Psoas muscle (tissue), 7 donors: ENCODE measurements at regions not wholly inside any gene's neighbourhood (a gene's known extent, or its start where the extent isn't known, plus 50 kb on each side); places are given as distances from the start of the nearest gene placed in this dataset.

Experiments
- ATAC-seq, 4 donors: fragments of 200-7000 bp; cut with Tn5 transposase; one replicate each; pipeline ENCODE4 v1.9.1; 2020; ENCODE audit warnings: moderate library complexity in 3 of 4, mild to moderate bottlenecking in 2 of 4
- DNase-seq, 2 donors: peaks; one replicate each; pipeline ENCODE4 v3.0.0-alpha.2; 2020
- H3K27ac ChIP-seq: fragments of 200-600 bp; one replicate; pipeline ENCODE4 v1.8.0; 2022
- H3K27me3 ChIP-seq, 3 donors: fragments of 200-600 bp in 1 of 3; one replicate each; pipeline versions ENCODE4 v1.6.1 to v1.8.0; 2013 to 2022; ENCODE audit warnings: low read length in 2 of 3, mild to moderate bottlenecking in 2 of 3, moderate library complexity in 1 of 3; ENCODE audit not compliant: insufficient read depth in 3 of 3
- H3K36me3 ChIP-seq, 2 donors: fragments of 200-600 bp in 1 of 2; one replicate each; pipeline versions ENCODE4 v1.6.1 to v1.8.0; 2013 to 2022; ENCODE audit warnings: low read depth in 1 of 2, mild to moderate bottlenecking in 1 of 2, moderate library complexity in 1 of 2; ENCODE audit not compliant: insufficient read depth in 1 of 2
- H3K4me1 ChIP-seq: fragments of 200-600 bp; one replicate; pipeline ENCODE4 v1.8.0; 2022
- H3K4me3 ChIP-seq: fragments of 200-600 bp; one replicate; pipeline ENCODE4 v1.8.0; 2022; ENCODE audit warnings: mild to moderate bottlenecking
- H3K9me3 ChIP-seq: fragments of 200-600 bp; one replicate; pipeline ENCODE4 v1.8.0; 2022
- WGBS, 3 donors: extraction: QIAGEN DNeasy Blood & Tissue Kit; methylation state at CpG; one replicate each; pipeline versions ENCODE4 v1.1.6 to v1.1.7; 2013; 5-methylcytosine and 5-hydroxymethylcytosine counted together
- intact Hi-C, 2 donors: fragments of 100-400 bp; cut with DNase I; formaldehyde crosslinking; loops; one replicate each; pipeline versions ENCODE4 v1.11.0 to v1.14.2; 2022
- TF ChIP-seq, protein P1 (sequence below): fragments of 200-600 bp; IDR thresholded peaks from one replicate; pipeline ENCODE4 v1.8.0; 2022; ENCODE audit warnings: antibody characterized with exemption
- donor health status: healthy with polysubstance abuse.
- donor health status: DM: no; HTN: no; CAD: no; lungs with moderate emphysema.
- donor health status: Bipolar disorder and iron deficiency.
- donor health status: healthy.
- donor health status: DM: yes; HTN: yes; CAD: no.
- donor health status: DM: no; HTN: no; CAD: no.
- donor health status: DM: yes; HTN: yes; CAD: no.

DNA sequence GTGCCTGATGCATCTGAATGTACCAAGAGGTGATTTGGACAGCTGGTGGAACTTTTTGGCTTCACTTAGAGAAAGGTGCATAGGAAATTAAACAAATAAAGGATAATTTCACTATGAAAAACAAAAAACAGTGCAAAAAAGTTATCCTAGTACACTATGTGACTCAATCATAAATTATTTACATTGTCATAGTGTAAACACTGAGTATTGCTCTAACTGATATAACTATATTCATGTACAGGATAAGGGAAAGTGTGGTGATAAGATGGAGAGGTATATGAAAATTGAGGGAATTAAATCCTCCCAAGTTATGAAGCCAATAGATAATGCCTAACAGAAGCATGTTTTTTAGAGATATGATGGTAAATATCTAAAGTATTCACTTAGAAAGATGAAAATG lies 50.2 kb upstream of the CPNE4 start:
- Histone ChIP-seq H3K27me3 (peaks cover 0 to 2% (median 0%) of the 10 kb centered on the region in 3 donors), H3K4me3 (no peak overlapping the region), H3K4me1 (no peaks in the 10 kb centered on the region), H3K9me3 (no peaks in the 10 kb centered on the region), H3K27ac (no peak overlapping the region), H3K36me3 (no peaks in the 10 kb centered on the region)
- intact Hi-C loops, result no loop called here
- TF ChIP-seq, protein P1, sequence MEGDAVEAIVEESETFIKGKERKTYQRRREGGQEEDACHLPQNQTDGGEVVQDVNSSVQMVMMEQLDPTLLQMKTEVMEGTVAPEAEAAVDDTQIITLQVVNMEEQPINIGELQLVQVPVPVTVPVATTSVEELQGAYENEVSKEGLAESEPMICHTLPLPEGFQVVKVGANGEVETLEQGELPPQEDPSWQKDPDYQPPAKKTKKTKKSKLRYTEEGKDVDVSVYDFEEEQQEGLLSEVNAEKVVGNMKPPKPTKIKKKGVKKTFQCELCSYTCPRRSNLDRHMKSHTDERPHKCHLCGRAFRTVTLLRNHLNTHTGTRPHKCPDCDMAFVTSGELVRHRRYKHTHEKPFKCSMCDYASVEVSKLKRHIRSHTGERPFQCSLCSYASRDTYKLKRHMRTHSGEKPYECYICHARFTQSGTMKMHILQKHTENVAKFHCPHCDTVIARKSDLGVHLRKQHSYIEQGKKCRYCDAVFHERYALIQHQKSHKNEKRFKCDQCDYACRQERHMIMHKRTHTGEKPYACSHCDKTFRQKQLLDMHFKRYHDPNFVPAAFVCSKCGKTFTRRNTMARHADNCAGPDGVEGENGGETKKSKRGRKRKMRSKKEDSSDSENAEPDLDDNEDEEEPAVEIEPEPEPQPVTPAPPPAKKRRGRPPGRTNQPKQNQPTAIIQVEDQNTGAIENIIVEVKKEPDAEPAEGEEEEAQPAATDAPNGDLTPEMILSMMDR, result no peak
- no peak for ATAC-seq
- DNase-seq, result no peak

DNA sequence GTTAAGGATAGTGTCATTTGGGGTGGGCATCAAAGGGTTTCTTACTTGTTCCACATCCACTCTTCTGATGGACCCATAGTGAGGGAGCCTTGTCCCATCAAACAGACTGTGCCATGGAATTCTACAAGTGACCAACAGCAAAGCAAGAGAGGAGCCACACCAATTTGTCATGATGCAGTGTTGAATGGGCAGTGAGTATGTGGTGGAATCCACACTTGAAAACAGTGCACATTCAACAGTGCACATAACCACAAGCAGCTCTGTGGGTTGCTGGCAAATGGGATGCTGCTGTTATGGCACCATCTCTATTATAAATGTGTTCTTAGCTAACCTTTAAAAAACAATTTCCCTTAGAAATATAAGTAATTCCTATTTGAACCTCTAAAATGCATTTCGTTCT lies 52.5 kb upstream of the CPNE4 start:
- TF ChIP-seq, protein P1, result no peak
- intact Hi-C loops, result no loop called here
- WGBS, 3 donors, result 60 to 64% (median 62%) methylated on average over 1 of the region's 1 CpG
- H3K9me3 ChIP-seq, result no peaks in the 10 kb centered on the region
- DNase-seq, result no peak
- no peak overlapping the region for H3K27ac ChIP-seq
- ATAC-seq, result no peak
- no peak overlapping the region for H3K4me3 ChIP-seq
- no peaks in the 10 kb centered on the region for H3K4me1 ChIP-seq
- no peaks in the 10 kb centered on the region for H3K36me3 ChIP-seq
- H3K27me3 ChIP-seq, result no peaks in the 10 kb centered on the region

DNA sequence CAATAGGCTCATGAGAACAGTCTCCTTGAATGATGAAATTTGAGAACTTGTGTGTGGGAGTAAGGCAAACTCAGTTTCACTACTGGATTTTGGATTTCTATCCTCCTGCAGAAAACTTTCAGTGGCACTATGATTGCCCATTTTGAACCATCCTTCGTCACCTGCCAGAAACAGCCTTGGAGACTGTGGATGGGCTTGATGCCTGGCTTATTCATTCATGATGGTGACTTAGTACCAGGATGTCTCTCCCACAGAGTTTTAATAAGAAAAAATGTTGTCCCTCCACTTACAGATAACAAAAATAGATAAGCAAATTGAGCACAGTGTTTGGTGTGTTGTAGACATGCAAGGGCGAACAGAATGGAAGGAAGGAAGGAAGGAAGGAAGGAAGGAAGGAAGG lies 53.5 kb upstream of the CPNE4 start:
- H3K27ac ChIP-seq, result no peak overlapping the region
- no peak overlapping the region for H3K4me3 ChIP-seq
- no peaks in the 10 kb centered on the region for H3K27me3 ChIP-seq
- 42 to 72% (median 60%) methylated on average over 2 of the region's 2 CpGs for WGBS, 3 donors
- TF ChIP-seq, protein P1, result no peak
- H3K9me3 ChIP-seq, result no peaks in the 10 kb centered on the region
- intact Hi-C loops, result no loop called here
- H3K36me3 ChIP-seq, result no peaks in the 10 kb centered on the region
- no peak for DNase-seq
- ATAC-seq, result no peak
- no peaks in the 10 kb centered on the region for H3K4me1 ChIP-seq

DNA sequence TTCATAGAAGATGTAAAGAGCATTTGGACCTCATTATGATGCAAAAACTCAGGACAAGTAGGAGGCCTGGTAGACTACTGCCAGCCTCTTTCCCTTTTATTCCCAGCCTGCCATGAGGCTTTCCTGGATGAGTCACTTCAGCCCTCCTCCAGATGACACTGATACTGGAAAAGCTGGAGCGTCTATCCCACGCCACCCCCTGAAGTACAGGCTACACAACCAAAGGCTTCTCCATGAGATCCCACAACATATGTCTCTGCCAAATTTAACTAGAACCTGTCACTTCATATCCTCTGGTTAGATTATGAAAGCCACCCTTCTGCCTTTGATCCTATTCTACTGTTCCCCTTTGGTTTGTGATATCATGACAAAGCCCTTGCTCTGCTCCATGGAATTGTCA lies 56.1 kb upstream of the CPNE4 start:
- H3K4me1 ChIP-seq, result no peaks in the 10 kb centered on the region
- DNase-seq, result no peak
- H3K9me3 ChIP-seq, result no peaks in the 10 kb centered on the region
- no peaks in the 10 kb centered on the region for H3K27me3 ChIP-seq
- no peaks in the 10 kb centered on the region for H3K36me3 ChIP-seq
- WGBS, 3 donors, result 74 to 83% (median 75%) methylated on average over 2 of the region's 2 CpGs
- H3K4me3 ChIP-seq, result no peak overlapping the region
- TF ChIP-seq, protein P1, result no peak
- no peak for ATAC-seq
- no peak overlapping the region for H3K27ac ChIP-seq
- intact Hi-C loops, result no loop called here

DNA sequence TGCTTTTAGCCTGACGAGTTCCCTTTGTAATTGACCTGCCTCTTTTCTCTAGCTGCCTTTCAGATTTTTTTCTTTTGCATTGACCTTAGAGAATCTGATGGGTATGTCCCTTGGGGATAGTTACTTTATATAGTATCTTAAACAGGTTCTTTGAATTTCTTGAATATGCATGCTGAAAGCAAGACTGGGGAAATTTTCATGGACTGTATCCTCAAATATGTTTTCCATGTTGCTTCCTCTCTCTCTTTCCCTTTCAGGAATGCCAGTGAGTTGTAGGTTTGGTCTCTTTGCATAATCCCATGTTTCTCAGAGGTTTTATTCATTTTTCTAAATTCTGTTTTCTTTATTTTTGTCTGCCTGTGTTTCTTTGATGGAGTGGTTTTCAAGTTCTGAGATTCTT lies 81.8 kb upstream of the CPNE4 start:
- Histone ChIP-seq H3K4me3 (no peak overlapping the region), H3K27me3 (no peaks in the 10 kb centered on the region), H3K36me3 (no peaks in the 10 kb centered on the region), H3K4me1 (no peaks in the 10 kb centered on the region), H3K27ac (no peak overlapping the region), H3K9me3 (peaks cover 3% of the 10 kb centered on the region)
- ATAC-seq (no peak), DNase-seq (no peak)
- TF ChIP-seq, protein P1, result no peak
- intact Hi-C loops, result no loop called here
- WGBS, 3 donors, result 70 to 76% (median 72%) methylated on average over 1 of the region's 1 CpG
